Ammon's horn (tissue), 1 donor: ENCODE measurements at regions not wholly inside any gene's neighbourhood (a gene's known extent, or its start where the extent isn't known, plus 50 kb on each side); places are given as distances from the start of the nearest gene placed in this dataset.
"Not testable (repeated sequence)": the region's sequence is repeated elsewhere in the genome, so short reads cannot be mapped to it uniquely, and the experiment has no call there.

Experiments used
- DNase-seq: peaks from one replicate; pipeline ENCODE4 v3.0.0-alpha.2; 2016; ENCODE audit warnings: low spot score

DNA sequence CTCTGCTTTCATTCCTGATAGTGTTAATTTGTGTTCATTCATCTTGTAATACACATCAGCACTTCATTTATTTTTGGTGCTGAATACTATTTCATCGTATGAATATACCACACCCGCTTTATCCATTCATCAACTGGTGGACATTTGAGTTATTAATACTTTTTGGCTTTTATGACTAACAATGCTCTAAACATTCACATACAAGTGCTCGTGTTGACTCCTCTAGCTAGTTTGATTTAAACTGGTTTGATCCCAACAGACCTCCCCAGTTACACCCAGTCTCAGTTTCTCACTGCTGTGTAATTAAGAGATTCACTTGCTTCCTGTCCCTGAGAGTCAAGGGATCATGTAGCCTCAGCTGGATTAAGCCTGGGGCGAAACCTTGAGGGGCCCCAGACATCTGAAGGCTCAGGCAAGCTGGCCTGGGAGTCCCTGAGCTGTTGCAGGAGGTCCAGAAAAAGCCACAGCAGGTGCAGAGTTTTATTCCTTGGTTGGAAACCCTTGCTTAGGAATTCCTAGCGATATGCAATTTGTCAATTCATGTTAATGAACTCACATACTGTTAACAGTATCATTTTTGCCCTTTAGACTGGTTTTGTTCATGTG is 52.8 kb upstream of the CLDN24 start:
- no peak for DNase-seq

DNA sequence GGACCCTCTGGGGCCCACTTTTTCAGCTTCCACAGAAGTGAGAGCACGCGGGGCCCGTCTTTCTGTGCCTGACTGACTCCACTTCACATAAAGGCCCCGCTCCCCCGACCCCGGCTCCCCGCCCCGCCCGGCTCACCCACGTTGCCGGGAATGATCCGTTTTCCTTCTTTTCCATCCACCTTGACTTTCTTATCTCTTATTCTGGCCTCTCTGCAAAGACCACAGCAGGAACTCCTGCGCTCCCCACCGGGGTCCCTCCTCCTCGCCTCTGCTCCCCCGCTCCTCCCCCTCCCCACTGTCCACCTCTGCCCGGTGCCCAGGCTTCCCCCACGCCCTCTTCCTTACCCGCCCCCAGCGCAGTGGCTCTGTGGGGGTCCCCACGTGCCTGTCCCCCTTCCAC is 54.2 kb upstream of the CLDN24 start:
- DNase-seq, result no peak

DNA sequence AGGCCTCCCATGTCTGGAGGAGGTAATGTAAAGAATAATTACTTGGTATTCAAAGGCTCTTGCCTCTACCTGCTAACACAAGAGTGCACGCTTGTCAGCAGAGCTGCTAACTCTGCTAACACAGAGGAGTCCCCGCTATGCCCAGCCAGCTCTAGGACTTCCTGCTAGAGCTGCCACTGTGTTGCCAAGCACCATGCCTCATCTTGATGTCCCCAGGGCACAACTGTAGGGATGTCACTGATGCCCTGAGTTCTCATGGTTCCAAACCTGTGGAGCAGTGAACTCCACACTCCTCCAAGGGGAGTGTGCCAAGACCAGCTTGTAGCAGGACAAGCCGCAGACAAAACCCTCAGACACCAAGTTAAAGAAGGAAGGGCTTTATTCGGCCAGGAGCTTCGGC is 55.3 kb upstream of the CLDN24 start:
- no peak for DNase-seq

DNA sequence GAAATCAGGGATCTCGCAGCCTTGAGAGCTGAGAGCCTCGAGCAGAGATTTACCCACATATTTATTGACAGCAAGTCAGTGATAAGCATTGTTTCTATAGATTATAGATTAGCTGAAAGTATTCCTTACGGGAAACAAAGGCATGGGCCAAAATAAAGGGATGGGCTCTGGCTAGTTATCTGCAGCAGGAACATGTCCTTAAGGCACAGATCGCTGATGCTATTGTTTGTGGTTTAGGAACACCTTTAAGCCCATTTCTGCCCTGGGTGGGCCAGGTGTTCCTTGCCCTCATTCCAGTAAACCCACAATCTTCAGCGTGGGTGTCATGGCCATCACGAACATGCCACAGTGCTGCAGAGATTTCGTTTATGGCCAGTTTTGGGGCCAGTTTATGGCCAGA is 56.1 kb upstream of the CLDN24 start:
- DNase-seq, result not testable (repeated sequence)

DNA sequence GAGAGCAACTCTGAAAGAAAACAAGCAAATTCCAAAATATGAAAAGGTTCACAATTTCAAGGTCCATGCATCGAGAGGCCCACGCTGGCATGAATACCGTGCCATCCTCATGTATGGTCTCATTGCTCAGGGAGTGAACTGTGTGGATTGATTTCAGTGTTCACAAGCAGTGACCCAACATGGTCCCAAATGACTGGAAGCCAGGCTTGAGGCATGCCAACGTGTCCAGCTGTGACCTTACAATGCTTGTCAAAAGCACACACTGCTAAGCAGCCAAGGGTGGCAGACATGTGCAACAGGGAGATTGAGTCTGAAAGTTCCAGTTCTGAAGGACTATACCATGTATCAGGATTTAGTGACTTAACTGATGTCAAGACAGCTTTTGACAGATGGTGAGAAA is 58.7 kb upstream of the CLDN24 start:
- no peak for DNase-seq

DNA sequence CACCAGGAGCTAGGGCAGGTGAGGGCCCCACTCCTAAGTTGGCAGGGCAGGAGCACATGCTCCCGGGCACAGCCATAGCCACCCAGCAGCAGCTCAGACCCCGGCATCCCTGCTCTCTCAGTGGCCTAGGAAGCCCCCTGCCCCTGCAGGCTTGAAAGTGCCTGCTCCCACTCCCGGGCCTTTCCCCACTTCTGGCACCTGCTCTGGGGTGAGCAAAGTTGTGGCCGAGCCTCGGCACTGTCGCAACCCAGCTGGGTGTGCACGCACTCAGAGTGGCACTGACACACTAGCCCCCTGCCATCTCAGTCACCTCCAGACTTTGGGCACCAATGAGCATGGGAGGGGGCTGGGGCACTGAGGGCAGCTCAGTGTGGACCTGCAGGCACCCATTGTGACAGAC is 60.8 kb upstream of the CDKN2AIP start:
- no peak for DNase-seq

DNA sequence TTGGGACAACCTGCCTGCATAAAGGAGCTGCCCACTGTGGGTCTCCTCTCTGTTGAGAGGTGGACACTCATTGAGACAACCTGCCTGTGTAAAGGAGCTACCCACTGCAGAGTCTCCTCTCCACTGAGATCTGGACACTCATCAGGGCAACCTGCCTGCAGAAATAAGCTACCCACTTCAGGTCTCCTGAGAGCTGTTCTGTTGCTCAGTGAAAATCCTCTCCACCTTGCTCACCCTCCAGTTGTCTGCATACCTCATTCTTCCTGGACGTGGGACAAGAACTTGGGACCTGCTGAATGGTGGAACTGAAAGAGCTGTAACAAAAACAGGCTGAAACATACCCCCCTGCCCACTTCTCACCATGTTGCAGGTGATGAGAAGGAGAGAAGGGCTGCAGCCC is 59.9 kb upstream of the CDKN2AIP start:
- DNase-seq, result no peak

DNA sequence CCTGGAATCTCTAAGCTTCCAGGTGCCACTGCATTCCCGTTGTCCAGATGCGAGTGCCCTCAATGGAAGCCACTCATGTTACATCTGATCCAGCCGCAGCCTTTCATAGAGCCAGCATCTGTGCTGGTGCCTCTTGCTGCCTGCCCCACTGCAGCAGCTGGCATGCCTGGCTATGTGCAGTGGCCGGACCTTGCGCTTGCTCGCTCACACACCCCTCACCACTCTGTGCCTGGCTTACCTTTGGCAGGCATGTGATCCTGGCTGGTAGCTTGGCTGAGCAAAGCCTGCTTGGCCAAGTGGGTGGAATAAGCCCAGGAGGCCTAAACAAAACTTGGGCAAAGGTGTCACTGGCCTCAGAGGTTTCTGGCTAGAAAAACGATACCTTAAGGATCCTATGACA is 59.5 kb upstream of the CDKN2AIP start:
- no peak for DNase-seq

DNA sequence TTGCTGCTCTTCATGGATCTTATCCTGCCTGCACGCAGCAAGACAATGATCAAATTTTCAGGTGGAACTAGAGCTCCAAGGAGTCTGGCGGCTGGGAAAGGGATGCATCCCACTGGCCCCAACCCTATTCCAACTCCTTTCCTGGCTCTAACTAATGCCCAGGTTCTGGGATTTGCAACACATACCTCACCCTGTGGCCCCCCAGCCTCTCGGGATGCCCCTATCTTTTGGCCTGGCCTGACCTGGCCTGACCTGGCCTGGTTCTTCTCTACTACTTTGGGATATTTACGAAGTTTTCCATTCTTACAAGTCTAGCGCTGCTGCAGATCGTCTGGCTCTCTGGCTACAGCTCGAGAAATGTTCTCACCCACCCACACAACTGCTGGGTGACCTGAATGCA is 56.4 kb upstream of the CDKN2AIP start:
- DNase-seq, result no peak

DNA sequence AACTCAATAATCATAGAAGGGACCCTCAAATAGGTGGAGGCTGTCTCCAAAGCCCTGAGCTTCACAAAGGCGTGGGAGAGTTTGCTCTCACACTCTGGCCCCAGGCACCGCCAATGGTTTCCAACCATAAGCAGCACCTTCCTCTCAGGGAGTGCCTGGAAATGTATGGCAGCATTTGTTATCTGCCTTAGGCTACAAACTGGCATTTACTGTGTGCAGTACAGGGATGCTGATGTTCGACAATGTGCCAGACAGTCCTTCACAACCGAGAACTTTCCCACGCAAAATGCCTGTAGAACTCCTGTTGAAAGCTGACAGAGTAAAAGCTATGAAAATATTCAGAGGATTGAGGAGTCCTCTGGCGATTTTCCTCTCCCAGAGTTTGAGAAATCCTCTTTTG is 55.7 kb upstream of the CDKN2AIP start:
- no peak for DNase-seq

DNA sequence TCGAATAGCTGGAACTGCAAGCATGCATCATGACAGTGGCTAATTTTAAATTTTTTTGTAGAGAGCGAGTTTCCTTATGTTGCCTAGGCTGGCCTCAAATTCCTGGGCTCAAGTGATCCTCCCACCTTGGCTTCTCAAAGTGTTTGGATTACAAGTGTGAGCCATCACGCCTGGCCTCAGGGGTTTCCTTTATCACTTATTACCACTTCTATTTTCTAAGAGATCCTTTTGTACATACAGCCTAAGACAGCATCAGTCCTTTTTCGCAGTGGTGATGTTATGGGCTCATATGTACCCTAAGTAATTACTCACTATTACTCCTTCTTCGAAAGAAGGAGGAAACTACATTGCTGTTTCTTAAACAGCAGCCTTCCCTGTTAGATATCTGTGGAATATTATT is 54.1 kb upstream of the CDKN2AIP start:
- no peak for DNase-seq

DNA sequence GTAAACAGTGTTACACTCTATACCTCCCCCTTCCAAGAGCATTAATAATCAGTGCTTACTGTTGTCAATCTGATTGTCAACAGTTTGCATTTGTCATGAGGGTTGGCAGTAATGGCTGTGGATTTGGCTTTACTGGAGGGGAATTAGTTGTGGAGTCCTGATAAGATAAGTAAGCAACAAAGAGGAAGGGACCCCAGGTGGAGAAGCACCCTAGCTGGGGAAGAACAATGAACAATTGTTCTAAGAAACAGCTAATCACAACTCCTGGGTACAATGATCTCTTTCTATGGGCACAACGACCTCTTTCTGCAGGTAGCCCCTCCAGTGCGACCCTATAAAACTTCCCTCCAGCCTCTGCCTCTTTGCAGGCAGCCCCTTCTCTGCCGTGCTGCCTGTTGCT is 53.2 kb upstream of the CDKN2AIP start:
- DNase-seq, result no peak

DNA sequence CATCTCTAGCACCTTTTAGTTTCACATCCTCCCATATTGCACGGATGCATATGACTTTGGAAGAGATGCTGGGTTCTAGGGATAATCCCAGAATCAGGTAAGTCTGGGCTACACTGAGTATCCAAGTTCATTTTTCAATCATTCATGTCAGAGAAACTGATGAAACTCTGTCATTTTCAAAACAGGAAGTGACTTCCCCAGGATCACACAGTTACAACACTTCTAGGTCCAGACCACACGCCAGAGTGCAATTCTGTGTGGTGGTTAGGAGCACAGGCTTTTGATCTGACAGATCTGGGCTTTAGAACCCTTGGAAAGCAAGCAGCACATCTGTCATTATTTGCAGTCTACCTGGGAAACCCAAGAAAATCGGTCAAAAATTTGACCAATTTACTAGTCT is 52.1 kb upstream of the CDKN2AIP start:
- DNase-seq, result peak; percentile 21

DNA sequence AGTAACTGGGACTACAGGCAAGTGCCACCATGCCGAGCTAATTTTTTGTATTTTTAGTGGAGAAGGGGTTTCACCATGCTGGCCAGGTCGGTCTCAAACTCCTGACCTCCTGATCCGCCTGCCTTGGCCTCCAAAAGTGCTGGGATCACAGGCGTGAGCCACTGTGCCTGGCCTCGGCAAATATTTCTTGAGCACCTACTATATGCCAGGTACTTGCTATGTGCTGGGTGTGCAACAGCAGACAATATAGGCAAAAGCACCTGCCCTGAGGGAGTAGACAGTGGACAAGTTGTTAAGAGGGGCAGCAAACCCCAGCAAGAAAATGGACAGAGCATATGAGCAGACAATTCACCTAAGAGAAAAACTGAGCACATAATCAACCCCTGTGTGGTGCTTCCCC is 51.0 kb upstream of the CDKN2AIP start:
- no peak for DNase-seq

DNA sequence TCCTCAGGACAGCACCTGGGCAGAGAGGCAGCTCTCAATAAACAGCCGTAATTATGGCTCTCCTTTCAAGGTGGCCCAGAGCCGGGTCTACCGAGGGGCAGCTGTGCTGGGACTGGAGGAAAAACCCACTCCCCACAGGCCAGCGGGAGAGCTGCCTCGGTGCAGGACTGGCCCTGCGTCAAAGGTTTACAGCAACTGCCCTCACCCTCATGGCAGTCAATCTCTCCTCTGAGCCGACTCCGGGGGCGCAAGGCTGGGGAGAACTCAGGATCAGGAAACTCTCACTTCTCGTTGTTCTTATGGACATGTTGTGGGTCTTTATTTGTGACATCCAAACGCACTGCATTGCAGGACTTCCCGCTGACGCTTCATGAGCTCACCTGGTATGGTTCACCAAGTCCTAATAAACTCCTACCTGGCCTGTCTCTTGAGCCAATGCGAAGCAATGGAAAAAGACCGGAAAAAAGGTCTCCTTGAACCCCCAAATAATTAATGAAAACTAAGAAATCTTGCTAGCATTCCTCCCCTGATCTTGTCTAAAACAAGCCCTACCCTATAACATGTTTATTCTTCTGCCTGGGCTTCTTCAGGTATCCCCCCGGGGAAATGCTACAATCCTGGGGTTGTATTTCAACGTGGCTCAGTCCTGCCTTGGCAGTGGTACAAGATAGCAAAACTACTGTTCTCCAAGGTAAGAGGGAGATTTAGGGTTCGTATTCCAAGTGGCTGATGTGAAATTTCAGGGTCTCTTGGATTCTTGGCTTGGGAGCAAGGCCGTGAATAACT is 50.1 kb upstream of the CDKN2AIP start:
- DNase-seq, result no peak
